ENCODE measurements at regions not wholly inside any gene's neighbourhood (a gene's known extent, or its start where the extent isn't known, plus 50 kb on each side); places are given as distances from the start of the nearest gene placed in this dataset.

- SMC1A ChIA-PET (ENCODE audit: uncharacterized antibody, unreplicated experiment) = no interaction called here
- POLR2A ChIA-PET = no interaction called here
- no peak overlapping the region for H3K4me3 ChIP-seq
- TF ChIP-seq SUZ12 (IDR thresholded peaks at IDR 0.05; ENCODE audit: unreplicated experiment) (no peak), RUNX3 (IDR thresholded peaks at IDR 0.05; ENCODE audit: low read length) (no peak), SRF (IDR thresholded peaks at IDR 0.05; ENCODE audit: low read depth in 2 of 2, low read length in 2 of 2) (no peak), NR2C1 (IDR thresholded peaks at IDR 0.05) (no peak), IKZF1 (conservative IDR thresholded peaks at IDR 0.05) (no peak), TCF3 (IDR thresholded peaks at IDR 0.05; ENCODE audit: borderline replicate concordance, insufficient read depth, low read depth, low read length) (no peak), TAF1 (IDR thresholded peaks at IDR 0.05; ENCODE audit: borderline replicate concordance, low read depth, low read length) (no peak), HCFC1 (IDR thresholded peaks at IDR 0.05; ENCODE audit: low read length) (no peak)
- TF ChIP-seq, protein P1, sequence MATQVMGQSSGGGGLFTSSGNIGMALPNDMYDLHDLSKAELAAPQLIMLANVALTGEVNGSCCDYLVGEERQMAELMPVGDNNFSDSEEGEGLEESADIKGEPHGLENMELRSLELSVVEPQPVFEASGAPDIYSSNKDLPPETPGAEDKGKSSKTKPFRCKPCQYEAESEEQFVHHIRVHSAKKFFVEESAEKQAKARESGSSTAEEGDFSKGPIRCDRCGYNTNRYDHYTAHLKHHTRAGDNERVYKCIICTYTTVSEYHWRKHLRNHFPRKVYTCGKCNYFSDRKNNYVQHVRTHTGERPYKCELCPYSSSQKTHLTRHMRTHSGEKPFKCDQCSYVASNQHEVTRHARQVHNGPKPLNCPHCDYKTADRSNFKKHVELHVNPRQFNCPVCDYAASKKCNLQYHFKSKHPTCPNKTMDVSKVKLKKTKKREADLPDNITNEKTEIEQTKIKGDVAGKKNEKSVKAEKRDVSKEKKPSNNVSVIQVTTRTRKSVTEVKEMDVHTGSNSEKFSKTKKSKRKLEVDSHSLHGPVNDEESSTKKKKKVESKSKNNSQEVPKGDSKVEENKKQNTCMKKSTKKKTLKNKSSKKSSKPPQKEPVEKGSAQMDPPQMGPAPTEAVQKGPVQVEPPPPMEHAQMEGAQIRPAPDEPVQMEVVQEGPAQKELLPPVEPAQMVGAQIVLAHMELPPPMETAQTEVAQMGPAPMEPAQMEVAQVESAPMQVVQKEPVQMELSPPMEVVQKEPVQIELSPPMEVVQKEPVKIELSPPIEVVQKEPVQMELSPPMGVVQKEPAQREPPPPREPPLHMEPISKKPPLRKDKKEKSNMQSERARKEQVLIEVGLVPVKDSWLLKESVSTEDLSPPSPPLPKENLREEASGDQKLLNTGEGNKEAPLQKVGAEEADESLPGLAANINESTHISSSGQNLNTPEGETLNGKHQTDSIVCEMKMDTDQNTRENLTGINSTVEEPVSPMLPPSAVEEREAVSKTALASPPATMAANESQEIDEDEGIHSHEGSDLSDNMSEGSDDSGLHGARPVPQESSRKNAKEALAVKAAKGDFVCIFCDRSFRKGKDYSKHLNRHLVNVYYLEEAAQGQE (IDR thresholded peaks at IDR 0.05; ENCODE audit: low read depth, low read length) = no peak
- TF ChIP-seq, protein P2, sequence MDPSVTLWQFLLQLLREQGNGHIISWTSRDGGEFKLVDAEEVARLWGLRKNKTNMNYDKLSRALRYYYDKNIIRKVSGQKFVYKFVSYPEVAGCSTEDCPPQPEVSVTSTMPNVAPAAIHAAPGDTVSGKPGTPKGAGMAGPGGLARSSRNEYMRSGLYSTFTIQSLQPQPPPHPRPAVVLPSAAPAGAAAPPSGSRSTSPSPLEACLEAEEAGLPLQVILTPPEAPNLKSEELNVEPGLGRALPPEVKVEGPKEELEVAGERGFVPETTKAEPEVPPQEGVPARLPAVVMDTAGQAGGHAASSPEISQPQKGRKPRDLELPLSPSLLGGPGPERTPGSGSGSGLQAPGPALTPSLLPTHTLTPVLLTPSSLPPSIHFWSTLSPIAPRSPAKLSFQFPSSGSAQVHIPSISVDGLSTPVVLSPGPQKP (IDR thresholded peaks at IDR 0.05; ENCODE audit: low read depth, low read length) = no peak
- intact Hi-C loops (cut with micrococcal nuclease; ENCODE audit: unreplicated experiment) (no loop called here), in situ Hi-C loops (cut with MboI) (no loop called here)
- WGBS (ENCODE audit: insufficient coverage, insufficient replicate concordance, low lambda C conversion rate, missing lambda C conversion rate) = 48% methylated on average over 3 of the region's 3 CpGs
- no peaks in the 10 kb centered on the region for H3K4me1 ChIP-seq (ENCODE audit: control insufficient read depth, insufficient read depth, low read length)
- RAD21 ChIA-PET (ENCODE audit: unreplicated experiment) = no interaction called here
- no peaks in the 10 kb centered on the region for H3K79me2 ChIP-seq (ENCODE audit: control insufficient read depth, insufficient read depth, low read length)
- no peak overlapping the region for H3K27ac ChIP-seq (ENCODE audit: control insufficient read depth, insufficient read depth)
- H3K9me3 ChIP-seq (replicated peaks; ENCODE audit: control insufficient read depth, insufficient read depth, low read length) = no peaks in the 10 kb centered on the region; the same call in 2 of the 3 replicates
- H2AFZ ChIP-seq (ENCODE audit: control insufficient read depth, low read depth, low read length) = no peak overlapping the region
- peaks cover 0 to 3% of the 10 kb centered on the region in 2 experiments; a peak in 2 of 4 replicates for H3K27me3 ChIP-seq (replicated peaks in 1 of 2; ENCODE audit: control insufficient read depth in 2 of 2, insufficient read depth in 2 of 2, low read length in 1 of 2)
- no peak for FAIRE-seq
- no TSS peak for BruUV-seq (replicated peaks)
- CTCF ChIA-PET = no interaction called here
- no peak for DNase-seq (ENCODE audit: low read depth, low spot score)
- H4K20me1 ChIP-seq (ENCODE audit: control insufficient read depth, insufficient read depth) = no peaks in the 10 kb centered on the region
- H3K36me3 ChIP-seq (ENCODE audit: control insufficient read depth in 2 of 2, insufficient read depth in 2 of 2, low read length in 1 of 2) = no peaks in the 10 kb centered on the region
- H3K4me2 ChIP-seq (ENCODE audit: control insufficient read depth, insufficient read depth) = no peak overlapping the region
- H3K9ac ChIP-seq (ENCODE audit: control insufficient read depth, insufficient read depth, low read length) = no peak overlapping the region
- no peak for ATAC-seq
Measured at GRCh38 chr6:25197111-25197510, 82.1 kb upstream of the CARMIL1 start.

Data from GM12878 (cell line).